GM19395 (cell line): ENCODE measurements at regions not wholly inside any gene's neighbourhood (a gene's known extent, or its start where the extent isn't known, plus 50 kb on each side); places are given as distances from the start of the nearest gene placed in this dataset.
"Not testable (repeated sequence)": the region's sequence is repeated elsewhere in the genome, so short reads cannot be mapped to it uniquely, and the experiment has no call there.

ENCODE experiments used
- ATAC-seq: cut with Tn5 transposase; IDR thresholded peaks from one replicate; pipeline ENCODE4 v1.9.1; 2021; ENCODE audit warnings: mild to moderate bottlenecking, moderate library complexity; ENCODE audit not compliant: unreplicated experiment

DNA sequence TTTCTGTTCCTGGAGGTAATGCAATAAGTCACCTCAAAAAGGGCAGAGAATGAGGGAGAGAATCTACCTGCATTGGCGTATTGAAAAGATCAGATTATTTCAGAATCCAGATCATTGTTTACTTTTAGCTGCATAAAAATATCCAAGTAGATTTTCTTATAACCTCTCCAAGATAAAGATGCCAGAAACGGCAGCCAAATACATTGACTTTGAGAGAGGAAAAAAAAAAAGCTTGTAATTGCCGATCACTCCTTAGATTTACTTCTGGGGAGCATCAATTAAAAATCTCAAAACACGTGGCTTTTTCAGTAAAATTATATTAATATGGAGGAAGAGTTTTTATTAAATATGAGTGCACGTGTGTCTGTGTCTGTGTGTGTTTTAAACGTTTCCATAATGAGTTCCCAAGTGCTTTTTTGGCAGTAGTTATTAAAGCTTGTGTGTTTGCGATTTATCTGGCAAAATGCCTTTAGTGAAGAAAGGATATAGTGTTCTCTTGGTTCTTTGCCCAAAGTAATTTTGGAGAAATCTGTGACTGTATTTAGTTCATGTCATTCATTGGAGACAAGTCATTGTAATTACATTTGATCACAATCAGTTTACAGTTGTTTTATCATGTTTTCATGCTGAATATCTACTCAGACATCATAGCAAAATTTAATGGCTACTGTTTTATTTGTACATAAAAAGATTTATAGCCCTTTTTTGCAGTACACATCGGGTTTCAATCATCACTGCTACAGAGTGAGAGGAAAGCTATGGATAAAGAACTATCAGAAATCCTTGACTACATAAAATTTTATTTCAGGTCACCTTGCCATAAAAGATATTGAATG lies 176.1 kb downstream of the TM9SF2 start:
- ATAC-seq: no peak

DNA sequence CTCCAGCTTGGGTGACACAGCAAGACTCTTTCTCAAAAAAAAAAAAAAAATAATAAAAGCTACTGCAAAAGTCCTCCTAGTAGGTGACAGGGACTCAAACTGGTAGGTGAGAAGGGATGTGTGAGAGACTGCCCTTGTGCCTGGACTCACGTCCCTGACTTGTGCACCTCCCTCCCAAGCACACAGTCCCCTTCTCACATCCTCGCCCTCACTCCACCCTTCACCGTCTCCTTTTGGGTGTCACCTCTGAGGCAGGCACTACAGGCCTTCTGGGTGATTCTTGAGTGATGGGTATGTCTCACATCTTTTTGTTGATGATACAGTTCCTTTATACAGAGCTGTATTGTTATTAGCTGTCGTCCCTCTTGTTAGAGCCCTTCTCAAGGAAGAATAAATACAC lies 170.5 kb downstream of the TM9SF2 start:
- no peak for ATAC-seq

DNA sequence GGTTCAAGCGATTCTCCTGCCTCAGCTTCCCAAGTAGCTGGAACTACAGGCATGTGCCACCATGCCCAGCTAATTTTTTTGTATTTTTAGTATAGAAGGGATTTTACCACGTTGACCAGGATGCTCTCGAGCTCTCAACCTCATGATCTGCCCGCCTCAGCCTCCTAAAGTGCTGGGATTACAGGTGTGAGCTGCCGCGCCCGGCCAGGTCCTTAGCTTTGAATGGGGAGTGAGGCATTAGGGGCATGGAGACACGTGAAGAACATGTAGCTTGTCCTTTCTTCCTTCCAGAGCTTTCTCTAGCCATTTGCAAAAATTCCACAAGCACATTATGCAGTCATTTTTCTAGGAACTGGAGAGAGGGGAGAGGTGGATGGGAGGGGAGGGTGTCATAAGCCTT lies 167.8 kb downstream of the TM9SF2 start:
- not testable (repeated sequence) for ATAC-seq

DNA sequence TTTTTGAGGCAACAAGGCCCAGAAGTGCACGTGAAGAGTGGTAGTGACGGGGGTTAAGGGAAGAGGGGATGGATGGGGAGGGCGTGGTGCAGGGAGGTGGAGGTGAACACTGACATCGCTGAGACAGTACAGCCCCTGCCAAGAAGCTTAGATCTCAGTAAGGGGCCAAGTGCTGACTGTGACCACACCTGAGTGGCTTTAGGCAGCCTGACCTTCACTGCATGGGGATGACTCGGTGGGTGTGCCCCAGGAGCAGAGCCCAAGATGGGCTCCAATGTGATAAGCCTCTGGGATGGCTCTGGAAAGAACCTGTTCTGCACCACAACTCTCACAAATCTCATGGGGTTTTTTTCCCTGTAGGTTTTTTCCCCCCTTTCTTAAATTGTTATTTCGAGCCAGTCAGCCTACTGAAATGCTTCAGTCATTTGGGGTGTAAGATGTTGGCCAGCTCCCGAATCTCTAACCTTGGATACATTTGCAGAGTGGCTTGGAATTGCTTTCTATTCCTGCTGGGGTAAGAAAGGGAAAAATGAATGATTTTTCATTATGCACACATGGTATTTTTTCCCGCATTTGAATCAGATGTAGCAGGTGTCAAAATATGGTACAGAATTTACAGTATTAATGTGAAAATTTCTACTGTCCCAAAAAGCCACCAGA lies 165.0 kb downstream of the TM9SF2 start:
- ATAC-seq: no peak

DNA sequence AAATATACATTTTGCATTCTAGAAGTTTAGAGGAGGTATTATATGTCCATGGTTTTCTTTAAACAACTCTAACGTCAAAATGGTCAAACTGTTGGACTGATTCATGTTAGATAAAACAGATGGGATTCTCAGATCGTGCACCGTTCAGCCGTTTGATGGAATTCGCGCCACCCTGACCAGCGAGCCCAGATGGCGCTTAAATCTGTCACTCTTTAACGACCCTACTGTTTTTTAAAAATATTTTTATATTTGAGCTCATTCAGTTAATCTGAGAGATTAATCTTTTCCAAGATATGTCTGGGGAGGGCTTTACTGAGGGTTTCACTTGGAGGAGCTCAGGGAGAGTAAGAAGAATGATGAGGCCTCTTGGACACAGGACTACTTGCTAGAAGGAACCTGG lies 164.4 kb downstream of the TM9SF2 start:
- no peak for ATAC-seq

DNA sequence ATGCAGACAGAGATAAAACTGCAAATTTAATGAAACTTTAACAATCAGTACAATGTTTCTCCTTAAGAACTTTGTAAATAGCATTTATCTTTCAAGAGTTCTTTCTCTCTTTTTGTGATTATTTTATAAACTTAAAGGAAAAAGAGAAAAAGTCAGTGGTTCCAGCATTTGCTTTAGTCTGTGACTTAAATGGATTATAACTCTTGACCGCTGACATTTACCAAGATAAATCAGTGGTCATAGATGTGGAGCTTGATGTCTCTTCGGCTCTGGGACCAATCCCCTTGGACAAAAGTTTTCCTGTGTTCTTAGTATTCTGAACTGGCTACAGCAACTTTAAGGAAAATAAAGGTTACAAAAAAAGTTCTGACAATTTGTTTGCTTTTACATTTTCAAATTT lies 162.6 kb downstream of the TM9SF2 start:
- no peak for ATAC-seq

DNA sequence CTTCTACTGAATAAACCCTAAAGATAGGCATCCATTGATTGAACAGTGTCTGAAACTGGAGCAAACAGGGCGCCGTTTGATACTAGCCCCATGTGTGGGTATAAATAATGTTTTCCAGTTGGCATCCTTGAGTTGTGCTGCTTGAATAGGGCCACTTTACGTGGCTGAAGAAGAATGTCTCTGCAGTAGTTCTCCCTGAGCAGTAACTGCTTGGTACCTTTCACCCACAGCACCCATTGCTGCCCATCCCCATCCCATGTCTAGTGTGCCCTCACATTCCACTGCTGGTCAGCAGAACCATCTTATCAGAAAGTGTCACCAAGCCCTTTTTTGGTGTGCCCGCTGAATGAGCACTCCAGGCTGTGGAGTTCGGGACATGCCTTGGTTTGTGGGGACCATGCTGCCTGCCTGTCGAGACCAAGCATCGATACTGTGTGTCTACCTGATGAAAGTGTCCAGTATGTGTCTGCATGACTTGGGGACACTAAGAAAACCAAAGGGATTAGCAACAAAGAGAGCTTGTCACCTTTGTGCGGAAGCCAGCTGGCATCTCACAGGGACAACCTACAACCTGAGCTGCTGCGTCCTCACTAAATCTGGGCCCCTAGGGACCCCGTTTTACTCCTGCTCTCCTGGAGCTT lies 162.0 kb downstream of the TM9SF2 start:
- ATAC-seq: no peak

DNA sequence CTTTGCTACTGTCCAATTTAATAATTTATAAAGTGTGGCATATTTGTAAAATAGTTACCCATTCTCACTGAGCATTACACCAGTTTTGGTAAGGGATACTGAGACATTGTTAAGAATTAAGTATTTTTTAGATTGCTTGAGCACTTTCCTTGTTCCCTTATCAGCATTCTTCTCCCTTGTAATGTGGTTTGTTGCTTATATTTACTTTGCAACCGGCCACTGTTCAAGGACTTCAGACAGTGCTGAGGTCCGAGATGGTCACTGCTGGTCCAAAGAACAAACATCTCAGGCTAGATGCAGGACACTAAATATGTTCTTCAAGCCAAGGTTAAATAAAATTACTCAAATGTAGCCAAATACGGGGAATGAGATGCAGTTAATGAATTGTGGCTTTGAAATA lies 161.4 kb downstream of the TM9SF2 start:
- no peak for ATAC-seq

DNA sequence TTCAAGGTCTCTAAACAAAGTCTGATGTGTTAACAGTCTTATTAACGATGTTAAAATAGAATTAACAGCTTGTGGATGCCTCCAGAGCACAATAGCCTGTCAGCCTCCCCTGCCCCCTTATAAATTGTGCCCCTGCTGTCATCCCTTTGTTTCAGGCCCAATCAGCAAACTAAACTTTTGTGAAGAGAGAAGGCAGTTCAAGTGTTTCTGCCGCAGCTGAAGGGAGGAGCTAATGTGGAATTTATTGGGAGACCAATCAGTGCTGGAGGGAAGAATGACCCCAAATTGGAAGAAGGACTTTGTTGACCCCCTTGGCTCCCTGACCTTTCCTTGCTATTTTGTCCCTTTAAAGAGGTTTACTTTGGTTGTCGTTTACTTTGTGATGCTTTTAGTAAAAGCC lies 160.5 kb downstream of the TM9SF2 start:
- no peak for ATAC-seq

DNA sequence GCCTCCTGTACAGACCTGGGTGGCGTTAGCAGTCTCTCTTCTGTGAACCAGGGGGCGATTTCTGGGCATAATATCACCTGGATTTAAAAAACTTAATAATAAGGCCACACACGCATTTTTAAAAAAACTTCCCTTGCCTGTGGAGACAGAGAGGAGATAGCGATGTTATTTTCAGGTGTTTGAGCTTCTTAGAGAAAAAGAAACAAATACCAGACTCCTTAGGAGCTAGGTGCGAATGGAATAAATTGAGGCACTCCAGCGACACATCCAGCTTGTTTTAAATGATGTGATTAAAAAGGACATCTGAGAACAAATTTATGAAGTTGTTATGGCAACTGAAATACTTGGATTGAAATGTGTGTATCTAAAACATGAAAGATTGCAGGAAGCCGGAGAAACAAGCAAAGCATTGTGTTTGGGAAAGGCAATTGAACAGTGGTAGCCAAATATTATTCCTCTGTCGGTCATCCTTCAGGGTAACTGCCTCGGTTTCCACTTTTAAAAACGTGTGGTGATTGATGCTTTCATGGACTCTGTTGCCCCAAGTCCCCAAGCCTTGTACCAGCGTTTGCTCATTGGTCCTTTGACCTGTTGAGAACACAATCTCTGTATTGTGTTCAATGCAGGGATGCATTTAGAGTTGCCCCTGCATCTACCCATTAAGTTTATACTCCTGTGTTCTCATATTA lies 158.7 kb downstream of the TM9SF2 start:
- ATAC-seq: no peak

DNA sequence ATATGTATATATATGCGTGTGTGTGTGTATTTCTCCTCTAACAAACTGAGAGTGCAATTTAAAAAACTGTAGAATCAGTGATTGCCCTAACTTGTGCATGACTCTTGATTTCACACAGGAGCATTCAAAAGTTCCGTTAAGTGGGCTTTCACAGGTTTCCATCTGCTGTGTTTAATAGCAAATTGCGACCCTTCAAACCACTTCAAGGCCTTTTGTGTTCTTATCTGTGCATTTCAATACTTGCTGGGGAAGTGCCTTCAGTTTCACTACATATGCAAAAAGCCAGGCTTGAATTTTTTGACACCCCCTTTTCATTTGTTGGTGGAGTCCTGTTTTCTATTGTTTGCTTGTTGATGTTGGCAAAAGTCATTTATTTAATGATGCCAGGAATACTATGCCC lies 158.0 kb downstream of the TM9SF2 start:
- no peak for ATAC-seq

DNA sequence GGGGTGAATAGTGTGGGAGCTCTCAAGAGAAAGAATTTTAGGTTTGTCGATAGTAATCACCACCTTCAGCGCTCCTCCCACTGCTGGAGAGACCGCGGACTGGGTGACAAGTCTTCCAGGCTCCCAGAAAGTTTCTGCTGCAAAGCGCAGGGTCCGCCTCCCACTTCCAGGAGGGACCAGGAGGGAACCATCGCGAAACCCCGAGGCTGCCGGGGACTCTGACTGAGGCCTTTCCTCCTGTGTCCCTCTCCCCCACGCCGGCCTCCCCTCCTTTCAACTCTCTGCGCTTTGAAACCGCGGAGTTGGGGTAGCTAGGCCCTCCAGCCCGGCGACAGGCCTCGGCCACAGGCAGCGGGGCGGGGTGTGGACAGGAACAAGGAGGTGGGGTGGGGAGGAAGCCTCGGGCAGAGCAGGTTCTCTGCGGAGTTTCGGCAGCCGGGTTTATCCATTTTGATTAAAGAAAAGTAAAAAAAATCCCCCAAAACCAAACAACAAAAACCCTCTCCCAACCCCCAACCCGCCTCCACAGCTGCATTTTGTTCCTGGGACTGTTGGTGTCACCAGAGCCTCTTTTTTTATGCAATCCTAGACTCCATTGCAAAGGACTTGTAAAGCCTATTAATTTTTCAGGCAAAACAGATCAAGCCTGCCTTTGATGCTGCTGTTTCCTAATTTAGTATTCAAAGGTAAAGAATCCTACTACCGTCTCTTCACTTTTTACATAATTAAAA lies 157.2 kb downstream of the TM9SF2 start:
- peak; percentile 55 for ATAC-seq

DNA sequence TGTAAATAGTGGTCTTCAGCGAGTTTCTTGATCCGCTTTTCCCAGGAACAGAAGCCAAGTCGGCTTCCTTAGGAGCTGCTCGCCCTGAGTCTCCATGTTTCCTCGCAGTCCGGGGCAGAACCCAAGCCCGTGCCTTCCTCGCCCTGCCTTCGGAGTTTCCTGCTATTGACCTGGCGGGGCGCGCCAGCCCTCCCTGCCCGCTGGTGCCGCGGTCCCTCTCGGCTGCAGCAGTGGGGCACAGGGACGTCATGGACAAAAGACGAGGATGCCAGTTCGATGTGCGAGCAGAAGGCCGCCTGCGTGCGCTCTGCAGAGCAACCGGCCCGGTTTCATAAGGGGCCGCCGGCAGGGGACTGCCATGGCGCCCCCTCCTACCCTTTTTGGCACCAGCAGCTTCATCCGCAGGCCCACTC lies 156.6 kb downstream of the TM9SF2 start:
- peak; percentile 19 for ATAC-seq

DNA sequence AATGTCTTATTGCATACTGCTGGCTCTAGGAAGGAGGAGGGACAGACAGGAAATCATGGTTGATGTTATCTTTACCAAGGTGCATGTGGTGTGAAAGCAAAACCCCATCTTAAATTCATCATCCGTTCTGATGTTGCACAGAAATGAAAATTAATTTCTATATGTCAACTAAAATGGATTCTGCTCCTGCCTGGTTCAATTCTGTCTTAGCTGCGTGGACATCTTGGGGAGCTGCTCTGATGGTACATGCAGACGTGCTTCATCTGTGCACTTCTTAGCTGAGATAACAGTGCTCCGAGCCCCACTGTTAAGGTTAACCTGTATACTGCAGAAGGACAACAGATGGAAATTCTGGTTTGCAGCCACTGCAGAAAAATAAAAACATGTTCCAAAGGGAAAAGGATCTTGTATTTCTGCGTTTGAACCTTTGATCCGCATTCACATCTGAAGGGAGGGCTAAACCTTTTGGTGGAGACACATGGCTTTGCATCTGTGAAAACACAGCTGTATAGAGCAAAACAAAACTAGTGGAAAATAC lies 155.6 kb downstream of the TM9SF2 start:
- no peak for ATAC-seq

DNA sequence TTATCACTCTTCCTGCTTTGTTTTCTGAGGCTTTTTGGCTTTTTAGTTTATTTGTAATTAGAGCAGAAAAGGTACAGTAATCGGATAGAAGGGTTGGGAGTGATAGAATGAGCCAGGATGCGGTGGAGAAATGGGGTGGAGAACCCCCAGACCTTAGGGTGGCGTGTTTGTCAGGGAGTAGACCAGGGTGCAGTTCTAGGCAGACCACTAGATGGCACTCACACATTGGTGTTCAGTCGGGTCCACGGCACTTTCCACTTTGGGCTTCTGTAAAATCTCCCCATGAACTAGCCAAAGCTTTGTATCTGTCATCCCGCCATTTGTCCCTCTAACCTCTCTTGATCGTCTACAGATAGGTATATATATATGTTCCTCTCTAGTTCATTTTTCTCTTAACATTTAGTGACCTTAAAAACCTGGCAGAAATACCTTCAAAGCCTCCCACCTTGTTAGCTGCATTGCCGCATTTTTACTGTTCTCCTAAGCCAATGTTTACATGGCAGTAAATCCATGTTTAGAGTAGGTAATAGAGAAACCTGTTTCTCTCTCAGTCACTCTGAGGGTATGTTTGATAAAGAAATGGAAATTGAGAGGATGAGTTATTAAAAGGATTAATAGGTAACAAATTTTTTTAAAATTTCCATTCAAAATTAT lies 154.9 kb downstream of the TM9SF2 start:
- peak; percentile 62 for ATAC-seq

DNA sequence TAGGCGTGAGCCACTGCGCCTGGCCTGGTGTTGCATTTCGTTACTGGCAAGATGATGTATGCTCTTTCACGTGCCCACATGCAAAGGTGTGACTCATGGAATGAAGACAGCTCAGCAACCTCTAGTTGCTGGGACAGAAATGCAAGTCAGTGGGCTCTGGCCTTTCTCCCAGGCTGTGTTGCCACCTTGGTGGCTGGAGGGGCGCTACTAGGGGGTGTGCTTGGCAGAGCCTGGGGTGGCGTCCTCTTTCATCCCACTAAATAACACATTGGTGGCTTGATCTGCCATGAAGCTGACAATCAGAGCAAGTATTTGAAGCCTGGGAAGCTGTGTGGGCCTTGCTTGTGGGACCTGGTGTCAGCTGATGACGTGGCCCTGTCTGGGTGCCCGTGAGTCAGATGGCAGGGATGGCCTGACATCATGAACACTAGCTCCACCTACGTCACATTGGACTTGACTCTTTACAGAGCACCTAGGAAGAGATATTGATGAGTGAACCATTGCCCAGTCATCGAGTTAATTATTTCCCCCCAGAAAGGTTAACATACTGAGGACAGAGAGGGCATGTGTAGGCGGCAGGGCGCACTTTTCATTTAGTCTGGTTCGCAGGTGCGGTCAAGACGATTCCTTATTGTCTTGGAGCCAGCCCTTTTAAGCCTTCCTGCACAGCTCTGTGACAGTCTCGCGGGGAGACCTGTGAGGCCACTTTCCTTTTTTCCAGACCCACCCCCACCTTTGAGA lies 154.2 kb downstream of the TM9SF2 start:
- ATAC-seq: no peak

DNA sequence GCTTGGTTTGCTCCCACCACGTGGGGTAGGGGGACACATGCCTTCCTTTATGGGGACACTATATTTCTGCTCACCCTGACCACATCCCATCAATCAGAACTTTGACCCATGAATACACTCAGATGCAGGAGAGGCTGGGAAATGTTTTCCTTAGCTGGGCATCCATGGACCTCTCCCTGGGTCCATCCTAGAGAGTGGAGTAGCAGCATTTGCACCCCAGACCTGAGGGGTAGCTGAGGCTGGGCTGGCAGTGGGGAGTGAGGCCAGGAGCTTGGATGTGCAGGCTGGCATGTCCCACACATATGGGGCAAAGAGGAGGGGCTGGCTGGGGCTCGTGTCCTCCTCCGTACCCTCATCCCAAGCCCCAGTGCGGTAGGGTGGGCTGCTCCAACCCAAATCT lies 152.8 kb downstream of the TM9SF2 start:
- ATAC-seq: no peak

DNA sequence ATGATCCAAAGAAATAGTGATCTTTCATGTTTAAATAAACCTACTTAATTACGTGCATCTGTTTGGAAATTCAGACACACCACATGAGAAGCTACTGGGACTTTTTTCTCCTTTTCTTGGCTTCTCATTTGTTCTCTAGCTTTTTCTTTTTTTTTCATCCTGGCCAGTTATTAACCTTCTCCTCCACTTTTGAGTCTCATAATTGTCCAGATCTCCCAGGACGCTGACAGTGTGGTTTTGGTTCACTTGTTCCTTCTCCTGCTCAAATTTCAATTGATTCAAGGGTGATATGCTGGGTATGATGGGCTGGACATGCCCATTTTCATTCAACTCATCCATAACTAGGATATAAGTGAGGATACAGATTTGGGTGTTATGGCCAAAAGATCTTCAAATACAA lies 152.3 kb downstream of the TM9SF2 start:
- no peak for ATAC-seq

DNA sequence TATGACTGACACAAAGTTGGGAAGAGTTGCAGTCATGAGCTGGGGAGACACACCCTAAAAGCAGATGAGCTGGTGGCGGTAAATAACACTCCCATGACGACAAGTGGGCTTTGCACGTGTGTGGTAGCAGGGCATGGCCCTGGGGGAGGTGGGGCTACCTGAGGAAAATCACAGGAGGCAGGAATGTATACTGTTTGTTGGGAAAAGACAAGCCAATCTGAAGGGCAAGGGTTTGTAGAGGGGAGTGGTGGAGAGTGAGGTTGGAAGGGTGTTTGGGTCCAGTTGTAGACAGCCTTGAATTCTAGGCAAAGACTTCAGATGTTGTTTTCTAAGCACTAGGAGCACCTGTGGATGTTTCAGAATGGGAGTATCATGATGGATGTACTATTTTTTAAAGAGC lies 151.6 kb downstream of the TM9SF2 start:
- ATAC-seq: no peak
